Stimulated activated naive B cell treated with anti-CD40 and anti-IgM and Interleukin-4, amounts not matched to agents 10 μg/mL and 1 μg/mL and 100 μg/mL, for 72 hours (primary cell): ENCODE measurements at regions not wholly inside any gene's neighbourhood (a gene's known extent, or its start where the extent isn't known, plus 50 kb on each side); places are given as distances from the start of the nearest gene placed in this dataset.

Experiments
- ATAC-seq, 2 donors: fragments of 150-1000 bp; cut with Tn5 transposase; replicated peaks; 2 replicates each; pipeline ENCODE4 v1.10.0; 2021; ENCODE audit warnings: moderate library complexity in 1 of 2
- DNase-seq: peaks from one replicate; pipeline ENCODE4 v3.0.0; 2021
- H3K27ac Mint-ChIP-seq: one replicate; pipeline ENCODE4 v1.8.0; 2022; ENCODE audit warnings: mild to moderate bottlenecking, mixed read lengths
- H3K27me3 Mint-ChIP-seq, 2 donors: one replicate each; pipeline ENCODE4 v1.8.0; 2022; ENCODE audit warnings: mixed read lengths in 2 of 2
- H3K36me3 Mint-ChIP-seq, 2 donors: one replicate each; pipeline ENCODE4 v1.8.0; 2022; ENCODE audit warnings: mixed read lengths in 2 of 2, mild to moderate bottlenecking in 1 of 2
- H3K4me1 Mint-ChIP-seq, 2 donors: one replicate each; pipeline ENCODE4 v1.8.0; 2022; ENCODE audit warnings: mixed read lengths in 2 of 2, mild to moderate bottlenecking in 1 of 2
- H3K4me3 Mint-ChIP-seq, 2 donors: one replicate each; pipeline ENCODE4 v1.8.0; 2022; ENCODE audit warnings: mild to moderate bottlenecking in 2 of 2, mixed read lengths in 2 of 2, moderate library complexity in 1 of 2
- H3K9me3 Mint-ChIP-seq, 2 donors: one replicate each; pipeline ENCODE4 v1.8.0; 2022; ENCODE audit warnings: mixed read lengths in 2 of 2, mild to moderate bottlenecking in 1 of 2

DNA sequence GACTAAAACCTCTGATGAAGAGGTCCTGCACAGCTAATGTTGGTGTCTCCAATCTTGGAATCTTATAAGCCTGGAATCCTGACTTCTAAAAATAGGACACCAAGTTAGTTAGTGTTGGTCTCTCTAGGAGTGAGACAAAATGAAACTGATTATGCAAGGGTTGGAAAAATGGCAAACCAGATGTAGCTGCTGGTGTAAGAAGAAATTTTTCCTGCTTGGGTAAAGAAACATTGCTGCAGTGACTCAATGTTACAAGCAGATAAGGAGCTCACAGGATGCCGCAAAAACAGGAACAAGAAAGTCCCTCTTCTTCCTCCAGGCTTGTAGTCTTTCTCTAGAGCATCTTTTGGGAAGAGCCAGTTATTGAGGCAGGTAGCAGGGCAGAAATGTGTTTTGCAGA lies 449.0 kb downstream of the ETV1 start:
- Mint-ChIP-seq H3K9me3 (no peaks in the 10 kb centered on the region), H3K27me3 (no peaks in the 10 kb centered on the region), H3K27ac (no peak overlapping the region), H3K4me3 (no peak overlapping the region), H3K4me1 (no peaks in the 10 kb centered on the region), H3K36me3 (no peaks in the 10 kb centered on the region)
- ATAC-seq = no peak
- DNase-seq = no peak

DNA sequence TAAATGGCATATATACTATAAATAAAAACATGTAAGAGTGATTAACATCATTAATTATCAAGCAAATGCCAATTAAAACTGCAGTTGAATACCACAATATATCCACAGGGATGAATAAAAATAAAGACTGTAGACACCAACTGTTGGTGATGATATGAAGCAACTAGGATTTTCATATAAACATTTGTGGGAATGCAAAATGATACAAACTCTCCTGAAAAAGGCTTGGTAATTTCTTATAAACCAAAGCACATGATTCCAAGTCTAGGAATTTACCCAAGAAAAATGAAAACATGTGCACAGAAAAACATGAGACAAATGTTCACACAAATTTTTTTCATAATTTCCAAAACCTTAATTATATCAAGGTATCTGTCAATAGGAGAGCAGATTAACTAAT lies 448.1 kb downstream of the ETV1 start:
- no peaks in the 10 kb centered on the region for H3K36me3 Mint-ChIP-seq
- DNase-seq (no peak), ATAC-seq (no peak)
- H3K27ac Mint-ChIP-seq = no peak overlapping the region
- H3K9me3 Mint-ChIP-seq = no peaks in the 10 kb centered on the region
- H3K27me3 Mint-ChIP-seq = no peaks in the 10 kb centered on the region
- H3K4me1 Mint-ChIP-seq = no peaks in the 10 kb centered on the region
- no peak overlapping the region for H3K4me3 Mint-ChIP-seq

DNA sequence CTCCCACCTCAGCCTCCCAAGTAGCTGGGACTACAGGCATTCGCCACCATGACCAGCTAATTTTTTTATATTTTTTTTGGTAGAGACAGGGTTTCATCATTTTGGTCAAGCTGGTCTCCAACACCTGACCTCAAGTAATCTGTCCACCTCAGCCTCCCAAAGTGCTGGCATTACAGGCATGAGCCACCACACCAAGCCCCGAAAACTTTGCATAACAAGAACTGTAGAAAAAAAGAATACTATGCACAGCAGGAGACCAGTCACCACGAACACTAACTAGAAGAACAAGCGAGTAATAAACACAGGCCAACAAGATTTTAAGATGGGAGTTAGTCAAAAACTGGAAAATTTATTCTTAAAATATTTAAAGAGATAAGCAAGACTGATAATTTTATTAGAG lies 447.0 kb downstream of the ETV1 start:
- no peak overlapping the region for H3K4me3 Mint-ChIP-seq
- DNase-seq = no peak
- H3K36me3 Mint-ChIP-seq = no peaks in the 10 kb centered on the region
- no peak overlapping the region for H3K27ac Mint-ChIP-seq
- H3K9me3 Mint-ChIP-seq = no peaks in the 10 kb centered on the region
- H3K27me3 Mint-ChIP-seq = no peaks in the 10 kb centered on the region
- H3K4me1 Mint-ChIP-seq = no peaks in the 10 kb centered on the region
- no peak for ATAC-seq

DNA sequence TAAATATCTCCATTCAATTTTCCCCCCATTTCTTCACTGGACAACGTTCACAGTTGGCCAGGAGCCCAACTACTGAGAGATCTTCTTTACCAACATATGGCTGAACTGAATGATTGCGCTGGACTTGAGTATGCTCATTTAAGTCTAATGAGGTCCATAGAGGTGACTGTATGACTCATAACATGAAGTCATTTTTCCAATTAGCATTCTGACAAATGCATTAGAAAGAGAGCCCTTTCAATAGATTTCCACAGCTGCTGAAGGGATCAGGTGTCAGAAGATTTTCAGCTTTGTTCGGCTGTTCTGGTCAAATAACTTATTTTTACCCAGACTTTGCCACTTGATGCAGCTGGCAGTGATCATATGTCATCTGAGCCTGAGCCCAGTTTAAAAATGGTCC lies 438.0 kb downstream of the ETV1 start:
- peaks cover 0 to 5% of the 10 kb centered on the region in 2 donors for H3K9me3 Mint-ChIP-seq
- ATAC-seq = no peak
- DNase-seq = no peak
- no peak overlapping the region for H3K27ac Mint-ChIP-seq
- no peaks in the 10 kb centered on the region for H3K36me3 Mint-ChIP-seq
- no peak overlapping the region for H3K4me3 Mint-ChIP-seq
- H3K27me3 Mint-ChIP-seq = no peaks in the 10 kb centered on the region
- no peaks in the 10 kb centered on the region for H3K4me1 Mint-ChIP-seq

DNA sequence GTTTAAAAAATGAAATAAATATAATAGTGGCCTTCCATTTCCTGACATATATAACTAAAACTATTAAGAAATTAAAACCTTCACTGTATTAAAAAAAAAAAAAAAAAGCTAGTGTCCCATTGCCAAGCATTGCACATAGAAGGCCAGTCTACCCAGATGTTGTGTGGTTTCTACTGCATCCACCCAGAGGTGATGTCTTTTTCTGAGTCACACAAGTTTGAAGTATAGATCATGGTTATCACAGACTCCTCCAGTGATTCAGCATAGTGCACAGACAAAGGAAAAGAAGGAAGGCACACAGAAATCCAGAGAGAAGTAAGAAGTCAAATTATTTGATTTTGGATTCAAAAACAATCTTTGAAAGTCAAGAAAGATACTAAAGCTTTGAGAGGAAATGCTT lies 429.0 kb downstream of the ETV1 start:
- Mint-ChIP-seq H3K4me1 (no peaks in the 10 kb centered on the region), H3K27ac (no peak overlapping the region), H3K27me3 (no peaks in the 10 kb centered on the region)

DNA sequence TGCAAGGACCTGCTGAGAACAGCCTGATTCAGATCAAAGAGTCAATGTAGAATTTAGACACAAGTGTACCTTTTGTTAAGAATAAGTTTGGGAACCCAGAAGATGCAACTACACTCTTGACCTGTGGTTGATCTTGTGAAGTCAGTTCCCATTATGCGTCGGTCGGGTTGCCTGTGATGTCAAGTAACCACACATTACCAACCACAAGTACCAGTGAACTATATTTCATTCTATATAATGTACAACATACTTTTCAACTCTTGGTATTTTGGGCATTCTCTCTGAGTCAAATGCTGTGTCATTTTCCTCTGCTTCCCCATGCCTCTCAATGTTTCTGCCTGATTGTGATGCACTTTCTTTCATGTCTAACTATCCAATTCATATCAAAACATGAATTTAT lies 426.2 kb downstream of the ETV1 start:
- DNase-seq (no peak), ATAC-seq (no peak)
- Mint-ChIP-seq H3K4me3 (no peak overlapping the region), H3K4me1 (no peaks in the 10 kb centered on the region), H3K27ac (no peak overlapping the region), H3K36me3 (no peaks in the 10 kb centered on the region), H3K9me3 (peaks cover 0 to 2% of the 10 kb centered on the region in 2 donors), H3K27me3 (no peaks in the 10 kb centered on the region)

More for the DNA sequence above, 429.0 kb downstream of the ETV1 start:
- Mint-ChIP-seq H3K9me3 (peaks cover 0 to 2% of the 10 kb centered on the region in 2 donors), H3K36me3 (no peaks in the 10 kb centered on the region), H3K4me3 (no peak overlapping the region)
- DNase-seq (no peak), ATAC-seq (no peak)

DNA sequence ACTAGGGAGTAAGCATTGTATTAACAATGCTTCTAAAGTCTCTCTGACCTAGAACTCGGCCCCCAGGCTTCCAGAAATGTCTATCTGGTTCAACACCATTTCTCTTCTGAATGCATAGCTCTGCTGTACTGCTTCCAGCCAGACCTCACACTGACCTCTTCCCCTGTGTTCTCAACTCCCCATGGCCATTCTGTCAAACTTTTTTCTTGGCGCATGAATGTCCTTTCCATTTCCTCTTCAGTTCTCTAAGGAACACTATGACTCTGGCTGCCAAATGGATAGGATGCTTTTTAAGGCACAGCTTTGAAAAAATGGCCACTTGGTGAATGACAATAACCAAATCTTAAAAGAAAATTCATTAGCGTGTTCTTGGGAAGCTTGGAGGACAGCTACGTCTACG lies 425.8 kb downstream of the ETV1 start:
- no peak for DNase-seq
- no peak for ATAC-seq
- no peaks in the 10 kb centered on the region for H3K27me3 Mint-ChIP-seq
- H3K36me3 Mint-ChIP-seq = no peaks in the 10 kb centered on the region
- no peak overlapping the region for H3K27ac Mint-ChIP-seq
- no peak overlapping the region for H3K4me3 Mint-ChIP-seq
- H3K9me3 Mint-ChIP-seq = peaks cover 0 to 2% of the 10 kb centered on the region in 2 donors
- H3K4me1 Mint-ChIP-seq = no peaks in the 10 kb centered on the region

DNA sequence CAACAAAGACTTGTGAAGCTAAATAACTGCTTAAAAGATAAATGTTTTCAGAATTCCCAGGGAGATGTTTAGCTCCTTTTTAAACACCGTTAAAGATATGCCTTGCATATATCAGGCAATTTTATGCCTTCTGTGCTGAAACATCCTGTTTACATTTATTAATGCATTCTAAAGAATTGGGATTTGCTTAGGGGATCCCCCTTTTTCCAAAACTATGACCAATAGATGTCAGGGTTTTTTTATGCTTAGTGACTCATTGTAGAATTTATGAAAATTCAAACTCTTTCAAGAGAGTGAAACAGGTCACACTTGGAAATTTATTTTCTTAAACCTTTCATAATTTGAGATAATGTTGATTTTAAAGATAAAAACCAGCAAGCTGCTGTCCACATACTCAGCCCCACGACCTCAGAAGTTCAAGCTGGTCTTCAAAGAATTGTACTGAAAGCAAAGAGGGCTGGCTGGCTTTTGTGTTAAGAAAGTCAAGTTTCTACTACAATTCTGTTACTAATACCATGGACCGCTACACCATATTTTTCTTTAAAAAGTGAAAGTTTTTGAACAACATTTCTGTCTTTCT lies 411.8 kb downstream of the ETV1 start:
- Mint-ChIP-seq H3K27me3 (no peaks in the 10 kb centered on the region), H3K4me3 (no peak overlapping the region), H3K27ac (no peak overlapping the region), H3K9me3 (no peaks in the 10 kb centered on the region), H3K36me3 (no peaks in the 10 kb centered on the region), H3K4me1 (no peaks in the 10 kb centered on the region)
- ATAC-seq (no peak), DNase-seq (no peak)

DNA sequence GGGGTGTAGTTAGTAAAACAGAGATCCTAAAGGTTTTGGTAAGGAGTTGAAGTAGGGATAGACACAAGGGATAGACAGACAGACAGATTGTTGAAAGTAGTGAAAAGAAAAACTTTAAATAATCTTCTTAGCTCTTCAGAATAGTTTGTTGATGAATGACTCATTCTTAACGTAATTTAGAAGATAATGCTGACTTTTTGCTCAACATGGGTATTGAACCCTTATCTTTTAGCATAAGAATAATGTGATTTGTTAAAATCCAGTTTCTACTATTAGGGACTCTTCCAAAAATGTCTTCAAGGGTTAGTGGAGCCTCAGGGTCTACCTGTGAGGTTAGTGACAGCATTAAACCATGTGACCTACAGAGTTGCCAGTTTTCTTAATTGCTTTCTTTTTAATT lies 411.2 kb downstream of the ETV1 start:
- ATAC-seq (no peak), DNase-seq (no peak)
- no peak overlapping the region for H3K4me3 Mint-ChIP-seq
- no peak overlapping the region for H3K27ac Mint-ChIP-seq
- no peaks in the 10 kb centered on the region for H3K4me1 Mint-ChIP-seq
- H3K36me3 Mint-ChIP-seq = no peaks in the 10 kb centered on the region
- no peaks in the 10 kb centered on the region for H3K9me3 Mint-ChIP-seq
- no peaks in the 10 kb centered on the region for H3K27me3 Mint-ChIP-seq

DNA sequence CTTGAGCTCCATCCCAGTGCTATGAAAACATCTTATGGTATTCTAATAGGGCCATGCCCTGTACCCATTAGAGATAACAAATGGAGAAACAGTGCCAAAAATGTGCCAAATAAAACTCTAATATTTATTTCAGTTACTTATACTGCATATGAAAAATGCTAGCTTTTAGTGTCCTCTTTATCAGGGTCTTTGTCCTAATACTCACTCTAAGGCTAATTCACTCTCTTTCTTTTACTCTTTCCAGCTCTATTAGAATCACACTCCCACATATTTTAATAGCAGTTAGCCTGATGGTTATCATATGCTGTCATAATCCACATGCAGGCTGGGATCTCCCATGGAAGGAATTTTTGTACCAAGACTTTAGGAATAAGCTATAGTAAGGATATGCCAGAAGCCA lies 408.4 kb downstream of the ETV1 start:
- ATAC-seq (no peak), DNase-seq (no peak)
- H3K27me3 Mint-ChIP-seq = no peaks in the 10 kb centered on the region
- H3K27ac Mint-ChIP-seq = no peak overlapping the region
- no peak overlapping the region for H3K4me3 Mint-ChIP-seq
- H3K36me3 Mint-ChIP-seq = no peaks in the 10 kb centered on the region
- no peaks in the 10 kb centered on the region for H3K4me1 Mint-ChIP-seq
- peaks cover 1 to 6% of the 10 kb centered on the region in 2 donors for H3K9me3 Mint-ChIP-seq

DNA sequence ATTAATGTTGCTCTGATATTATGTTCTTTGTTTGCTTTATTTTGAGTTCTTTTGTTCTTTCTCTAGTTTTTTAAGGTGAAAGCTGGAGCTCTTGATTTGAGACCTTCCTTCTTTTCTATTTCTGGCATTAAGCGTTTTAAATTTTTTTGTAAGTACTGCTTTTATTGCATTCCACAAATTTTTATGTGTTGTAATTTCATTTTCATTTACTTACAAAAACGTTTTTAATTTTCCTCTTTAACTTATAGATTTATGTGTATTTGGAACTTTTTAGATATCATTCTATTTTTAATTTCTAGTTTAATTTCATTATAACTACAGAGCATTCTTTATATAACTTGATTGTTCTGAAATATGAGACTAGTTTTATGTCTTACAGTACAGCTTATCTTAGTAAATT lies 395.6 kb downstream of the ETV1 start:
- Mint-ChIP-seq H3K27me3 (no peaks in the 10 kb centered on the region), H3K36me3 (no peaks in the 10 kb centered on the region), H3K27ac (no peak overlapping the region), H3K4me1 (no peaks in the 10 kb centered on the region), H3K9me3 (peaks cover 8 to 10% of the 10 kb centered on the region in 2 donors), H3K4me3 (no peak overlapping the region)
- no peak for DNase-seq
- ATAC-seq = no peak

DNA sequence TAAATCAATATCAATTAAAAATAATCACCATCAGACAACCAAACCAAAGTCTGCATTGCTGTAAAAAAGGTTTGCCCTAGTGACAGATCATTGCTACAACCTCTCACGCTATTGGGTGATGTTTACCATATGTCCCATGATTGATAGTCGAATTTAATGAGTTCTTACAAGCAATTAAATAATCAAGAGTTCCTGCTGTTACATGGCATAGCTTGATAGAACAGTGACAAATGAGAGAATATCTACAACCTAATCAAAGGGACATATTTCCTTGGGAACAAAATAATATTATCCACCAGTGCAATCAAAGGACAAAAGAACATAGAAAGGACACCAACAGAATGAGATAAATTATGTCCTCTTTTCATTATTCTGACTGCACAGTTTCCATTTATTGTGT lies 387.4 kb downstream of the ETV1 start:
- ATAC-seq (no peak), DNase-seq (no peak)
- H3K27me3 Mint-ChIP-seq = no peaks in the 10 kb centered on the region
- H3K27ac Mint-ChIP-seq = no peak overlapping the region
- no peaks in the 10 kb centered on the region for H3K4me1 Mint-ChIP-seq
- H3K4me3 Mint-ChIP-seq = no peak overlapping the region
- peaks cover 3 to 7% of the 10 kb centered on the region in 2 donors for H3K9me3 Mint-ChIP-seq
- no peaks in the 10 kb centered on the region for H3K36me3 Mint-ChIP-seq

DNA sequence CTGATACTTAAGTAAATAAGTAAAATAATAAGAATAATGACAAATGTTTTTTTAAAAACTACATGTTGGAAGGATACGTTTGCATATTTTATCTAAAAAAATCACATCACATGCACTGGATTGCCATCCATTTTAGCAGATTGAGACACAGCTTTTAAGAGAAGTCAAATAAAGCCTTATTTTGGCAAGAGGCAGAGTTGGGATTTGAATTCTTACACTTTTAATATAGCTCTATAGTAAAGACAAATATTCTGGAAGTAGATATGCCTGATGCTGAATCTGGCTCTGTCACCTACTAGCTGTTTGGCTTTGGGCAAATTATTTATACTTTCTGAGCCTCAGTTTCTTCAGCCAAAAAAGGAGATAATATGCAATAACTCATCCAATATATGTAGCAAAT lies 386.4 kb downstream of the ETV1 start:
- no peak for ATAC-seq
- Mint-ChIP-seq H3K4me1 (no peaks in the 10 kb centered on the region), H3K4me3 (no peak overlapping the region), H3K36me3 (no peaks in the 10 kb centered on the region), H3K27ac (no peak overlapping the region), H3K27me3 (no peaks in the 10 kb centered on the region), H3K9me3 (peaks cover 7 to 8% of the 10 kb centered on the region in 2 donors)
- no peak for DNase-seq

DNA sequence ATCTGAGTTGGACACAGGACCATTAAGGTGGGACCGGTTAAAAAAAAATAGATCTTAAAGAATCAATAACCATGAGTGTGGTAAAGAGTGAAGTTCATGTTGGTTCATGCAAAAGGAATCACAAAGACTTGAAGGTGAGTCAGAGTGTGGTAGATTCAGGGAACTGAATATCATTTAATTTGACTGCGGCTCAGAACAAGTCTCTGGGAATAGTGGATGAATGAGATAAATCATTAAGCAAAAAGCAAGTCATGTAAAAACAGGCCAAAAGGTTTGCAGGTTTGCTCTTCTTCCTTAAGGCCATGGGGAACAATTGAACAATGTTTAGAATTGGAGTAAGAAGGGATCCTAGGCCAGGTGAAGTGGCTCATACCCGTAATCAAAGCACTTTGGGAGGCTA lies 385.8 kb downstream of the ETV1 start:
- Mint-ChIP-seq H3K36me3 (no peaks in the 10 kb centered on the region), H3K4me3 (no peak overlapping the region), H3K4me1 (no peaks in the 10 kb centered on the region), H3K27ac (no peak overlapping the region), H3K27me3 (no peaks in the 10 kb centered on the region), H3K9me3 (peaks cover 9 to 13% of the 10 kb centered on the region in 2 donors)
- ATAC-seq (no peak), DNase-seq (no peak)

DNA sequence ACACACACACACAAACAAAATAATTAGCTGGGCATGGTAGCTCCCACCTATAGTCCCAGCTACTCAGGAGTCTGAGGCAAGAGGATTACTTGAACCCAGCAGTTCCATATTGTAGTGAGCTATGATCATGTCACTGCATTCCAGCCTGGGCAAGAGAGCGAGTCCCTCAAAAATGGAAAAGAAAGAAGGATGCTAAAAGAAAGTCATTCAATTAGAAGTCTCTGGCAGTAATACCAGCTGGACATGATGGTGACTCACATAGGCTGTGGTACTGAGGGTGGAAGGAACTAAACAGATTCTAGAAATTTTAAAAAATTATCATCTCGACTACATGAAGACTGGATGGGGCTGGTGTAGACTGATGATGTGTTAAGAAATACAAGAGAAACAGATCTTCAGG lies 385.3 kb downstream of the ETV1 start:
- H3K4me3 Mint-ChIP-seq = no peak overlapping the region
- peaks cover 9 to 13% of the 10 kb centered on the region in 2 donors for H3K9me3 Mint-ChIP-seq
- H3K27ac Mint-ChIP-seq = no peak overlapping the region
- no peaks in the 10 kb centered on the region for H3K4me1 Mint-ChIP-seq
- H3K27me3 Mint-ChIP-seq = no peaks in the 10 kb centered on the region
- no peak for DNase-seq
- no peak for ATAC-seq
- H3K36me3 Mint-ChIP-seq = no peaks in the 10 kb centered on the region

DNA sequence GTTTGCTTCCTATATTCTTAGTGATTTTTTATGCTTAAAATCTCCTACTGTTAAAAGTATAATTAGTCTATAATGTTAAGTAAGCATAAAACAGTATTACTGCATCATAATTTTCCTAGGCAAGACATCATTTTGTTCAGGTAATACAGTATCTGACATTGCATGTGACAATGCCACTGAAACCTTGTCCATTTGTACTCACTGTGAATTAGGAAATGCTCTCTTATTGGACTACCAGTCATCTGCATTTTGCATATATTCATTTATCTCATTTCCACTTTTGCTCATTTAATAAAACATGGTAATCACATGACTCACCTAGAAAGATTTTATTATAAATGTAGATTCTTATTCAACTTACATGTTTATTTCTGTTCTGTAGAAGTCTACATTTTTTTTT lies 379.1 kb downstream of the ETV1 start:
- Mint-ChIP-seq H3K4me3 (no peak overlapping the region), H3K9me3 (peaks cover 9 to 21% of the 10 kb centered on the region in 2 donors), H3K36me3 (no peaks in the 10 kb centered on the region), H3K4me1 (no peaks in the 10 kb centered on the region), H3K27me3 (no peaks in the 10 kb centered on the region), H3K27ac (no peak overlapping the region)
- DNase-seq (no peak), ATAC-seq (no peak)
